Peyer's patch (tissue), 4 donors: ENCODE measurements at regions not wholly inside any gene's neighbourhood (a gene's known extent, or its start where the extent isn't known, plus 50 kb on each side); places are given as distances from the start of the nearest gene placed in this dataset.

Experiments
- POLR2A ChIP-seq, 2 donors: fragments of 450-650 bp; IDR thresholded peaks; one replicate each; pipeline ENCODE4 v1.5.1; 2017; ENCODE audit warnings: antibody characterized with exemption in 2 of 2, mild to moderate bottlenecking in 2 of 2, moderate library complexity in 2 of 2
- TF ChIP-seq, protein P1 (sequence below), 6 experiments: fragments of 450-650 bp in 4 of 6; fragments of 200-600 bp in 2 of 6; sonication (generic) in 1 of 6; IDR thresholded peaks; one replicate each; pipeline ENCODE4 v1.5.1; 2017 to 2019; ENCODE audit warnings: antibody characterized with exemption in 6 of 6, mild to moderate bottlenecking in 3 of 6, moderate library complexity in 1 of 6

GRCh38 chr10:56867236-56867635 lies 506.2 kb upstream of the ZWINT start:
- TF ChIP-seq POLR2A (IDR thresholded peaks at IDR 0.05) = no peak
- TF ChIP-seq, protein P1, sequence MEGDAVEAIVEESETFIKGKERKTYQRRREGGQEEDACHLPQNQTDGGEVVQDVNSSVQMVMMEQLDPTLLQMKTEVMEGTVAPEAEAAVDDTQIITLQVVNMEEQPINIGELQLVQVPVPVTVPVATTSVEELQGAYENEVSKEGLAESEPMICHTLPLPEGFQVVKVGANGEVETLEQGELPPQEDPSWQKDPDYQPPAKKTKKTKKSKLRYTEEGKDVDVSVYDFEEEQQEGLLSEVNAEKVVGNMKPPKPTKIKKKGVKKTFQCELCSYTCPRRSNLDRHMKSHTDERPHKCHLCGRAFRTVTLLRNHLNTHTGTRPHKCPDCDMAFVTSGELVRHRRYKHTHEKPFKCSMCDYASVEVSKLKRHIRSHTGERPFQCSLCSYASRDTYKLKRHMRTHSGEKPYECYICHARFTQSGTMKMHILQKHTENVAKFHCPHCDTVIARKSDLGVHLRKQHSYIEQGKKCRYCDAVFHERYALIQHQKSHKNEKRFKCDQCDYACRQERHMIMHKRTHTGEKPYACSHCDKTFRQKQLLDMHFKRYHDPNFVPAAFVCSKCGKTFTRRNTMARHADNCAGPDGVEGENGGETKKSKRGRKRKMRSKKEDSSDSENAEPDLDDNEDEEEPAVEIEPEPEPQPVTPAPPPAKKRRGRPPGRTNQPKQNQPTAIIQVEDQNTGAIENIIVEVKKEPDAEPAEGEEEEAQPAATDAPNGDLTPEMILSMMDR (IDR thresholded peaks at IDR 0.05) = no peak
